ENCODE measurements at regions not wholly inside any gene's neighbourhood (a gene's known extent, or its start where the extent isn't known, plus 50 kb on each side); places are given as distances from the start of the nearest gene placed in this dataset.
A peak's percentile ranks its signal among the peaks of the same experiment; 100 is the strongest.

DNA sequence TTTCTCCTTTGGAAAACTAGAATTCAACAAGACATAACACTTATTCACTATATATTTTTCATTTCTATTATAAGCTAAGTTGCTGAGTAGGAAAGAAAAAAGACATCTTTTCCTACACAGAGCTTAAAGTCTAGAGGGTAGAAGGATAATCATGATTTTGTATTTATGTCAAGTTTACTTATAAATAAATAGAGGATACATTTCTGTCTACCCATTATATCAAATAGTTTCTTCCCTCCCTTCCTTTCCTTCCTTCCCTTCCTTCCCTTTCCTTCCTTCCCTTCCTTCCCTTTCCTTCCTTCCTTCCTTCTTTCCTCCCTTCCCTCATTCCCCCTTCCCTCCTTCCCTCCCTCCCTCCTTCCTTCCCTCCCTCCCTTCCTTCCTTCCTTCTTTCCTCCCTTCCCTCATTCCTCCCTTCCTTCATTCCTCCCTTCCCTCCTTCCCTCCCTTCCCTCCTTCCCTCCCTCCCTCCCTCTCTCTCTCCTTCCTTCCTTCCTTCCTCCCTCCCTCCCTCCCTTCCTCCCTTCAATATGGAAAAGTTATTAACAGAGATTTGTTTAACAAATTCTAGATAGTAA is 308.4 kb upstream of the COL3A1 start:
- no peaks in the 10 kb centered on the region for H3K36me3 ChIP-seq (ENCODE audit: low read depth)
- CTCF ChIA-PET: no interaction called here
- no TSS peak for BruUV-seq (replicated peaks)
- no peaks in the 10 kb centered on the region for H3K27me3 ChIP-seq (ENCODE audit: insufficient read depth, low read depth)
- POLR2A ChIA-PET (ENCODE audit: unreplicated experiment): no interaction called here
- no peaks in the 10 kb centered on the region for H3K79me2 ChIP-seq (ENCODE audit: low read depth)
- DNase-seq: no peak
- no peak overlapping the region for H3K4me3 ChIP-seq
- H4K20me1 ChIP-seq (ENCODE audit: insufficient read depth): no peaks in the 10 kb centered on the region
- intact Hi-C loops (cut with micrococcal nuclease; ENCODE audit: unreplicated experiment): no loop called here
- no peaks in the 10 kb centered on the region for H3K4me1 ChIP-seq (replicated peaks; ENCODE audit: insufficient read depth)
- no peak overlapping the region for H3K4me2 ChIP-seq
- no peaks in the 10 kb centered on the region for H3K9me2 ChIP-seq (ENCODE audit: insufficient read depth)
- no peaks in the 10 kb centered on the region for H3K9me3 ChIP-seq (ENCODE audit: insufficient read depth, low read depth)
- H2AFZ ChIP-seq: no peak overlapping the region
- no peak overlapping the region for H3K27ac ChIP-seq
- no peaks in the 10 kb centered on the region for H3F3A ChIP-seq (ENCODE audit: insufficient read depth, low read depth)
- no peak for TF ChIP-seq EZH2 (IDR thresholded peaks at IDR 0.05; ENCODE audit: low read depth)
- TF ChIP-seq, protein P1, sequence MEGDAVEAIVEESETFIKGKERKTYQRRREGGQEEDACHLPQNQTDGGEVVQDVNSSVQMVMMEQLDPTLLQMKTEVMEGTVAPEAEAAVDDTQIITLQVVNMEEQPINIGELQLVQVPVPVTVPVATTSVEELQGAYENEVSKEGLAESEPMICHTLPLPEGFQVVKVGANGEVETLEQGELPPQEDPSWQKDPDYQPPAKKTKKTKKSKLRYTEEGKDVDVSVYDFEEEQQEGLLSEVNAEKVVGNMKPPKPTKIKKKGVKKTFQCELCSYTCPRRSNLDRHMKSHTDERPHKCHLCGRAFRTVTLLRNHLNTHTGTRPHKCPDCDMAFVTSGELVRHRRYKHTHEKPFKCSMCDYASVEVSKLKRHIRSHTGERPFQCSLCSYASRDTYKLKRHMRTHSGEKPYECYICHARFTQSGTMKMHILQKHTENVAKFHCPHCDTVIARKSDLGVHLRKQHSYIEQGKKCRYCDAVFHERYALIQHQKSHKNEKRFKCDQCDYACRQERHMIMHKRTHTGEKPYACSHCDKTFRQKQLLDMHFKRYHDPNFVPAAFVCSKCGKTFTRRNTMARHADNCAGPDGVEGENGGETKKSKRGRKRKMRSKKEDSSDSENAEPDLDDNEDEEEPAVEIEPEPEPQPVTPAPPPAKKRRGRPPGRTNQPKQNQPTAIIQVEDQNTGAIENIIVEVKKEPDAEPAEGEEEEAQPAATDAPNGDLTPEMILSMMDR (conservative IDR thresholded peaks at IDR 0.05): no peak

DNA sequence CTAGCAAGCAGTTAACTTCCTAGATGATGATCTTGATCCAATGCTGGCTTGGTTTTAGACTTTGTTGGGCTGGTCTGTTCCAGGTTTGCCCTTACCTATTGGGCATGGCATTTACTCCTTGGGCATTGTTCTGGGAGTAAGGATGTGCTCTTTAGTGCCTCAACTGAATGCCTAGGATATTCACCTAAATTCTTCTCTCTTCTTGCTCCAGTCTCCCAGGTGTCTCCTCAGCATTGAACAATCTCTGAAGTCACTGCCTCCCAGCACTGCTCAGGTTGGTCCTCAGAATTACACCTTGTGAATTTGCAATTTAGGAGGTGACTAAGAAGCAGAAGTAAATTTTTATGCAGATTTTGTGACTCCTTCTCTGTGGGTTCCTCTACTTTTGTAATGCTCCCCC is 307.7 kb upstream of the COL3A1 start:
- DNase-seq: no peak
- CTCF ChIA-PET: no interaction called here
- Histone ChIP-seq H4K20me1 (ENCODE audit: insufficient read depth) (no peaks in the 10 kb centered on the region), H3K4me1 (replicated peaks; ENCODE audit: insufficient read depth) (no peaks in the 10 kb centered on the region), H2AFZ (no peak overlapping the region), H3K9me2 (ENCODE audit: insufficient read depth) (no peaks in the 10 kb centered on the region), H3K9me3 (ENCODE audit: insufficient read depth, low read depth) (no peaks in the 10 kb centered on the region), H3K36me3 (ENCODE audit: low read depth) (no peaks in the 10 kb centered on the region), H3F3A (ENCODE audit: insufficient read depth, low read depth) (no peaks in the 10 kb centered on the region), H3K27me3 (ENCODE audit: insufficient read depth, low read depth) (no peaks in the 10 kb centered on the region), H3K4me2 (no peak overlapping the region), H3K79me2 (ENCODE audit: low read depth) (no peaks in the 10 kb centered on the region), H3K4me3 (no peak overlapping the region), H3K27ac (no peak overlapping the region)
- POLR2A ChIA-PET (ENCODE audit: unreplicated experiment): no interaction called here
- no peak for TF ChIP-seq EZH2 (IDR thresholded peaks at IDR 0.05; ENCODE audit: low read depth)
- TF ChIP-seq, protein P1 (conservative IDR thresholded peaks at IDR 0.05): no peak
- intact Hi-C loops (cut with micrococcal nuclease; ENCODE audit: unreplicated experiment): no loop called here
- no TSS peak for BruUV-seq (replicated peaks)

DNA sequence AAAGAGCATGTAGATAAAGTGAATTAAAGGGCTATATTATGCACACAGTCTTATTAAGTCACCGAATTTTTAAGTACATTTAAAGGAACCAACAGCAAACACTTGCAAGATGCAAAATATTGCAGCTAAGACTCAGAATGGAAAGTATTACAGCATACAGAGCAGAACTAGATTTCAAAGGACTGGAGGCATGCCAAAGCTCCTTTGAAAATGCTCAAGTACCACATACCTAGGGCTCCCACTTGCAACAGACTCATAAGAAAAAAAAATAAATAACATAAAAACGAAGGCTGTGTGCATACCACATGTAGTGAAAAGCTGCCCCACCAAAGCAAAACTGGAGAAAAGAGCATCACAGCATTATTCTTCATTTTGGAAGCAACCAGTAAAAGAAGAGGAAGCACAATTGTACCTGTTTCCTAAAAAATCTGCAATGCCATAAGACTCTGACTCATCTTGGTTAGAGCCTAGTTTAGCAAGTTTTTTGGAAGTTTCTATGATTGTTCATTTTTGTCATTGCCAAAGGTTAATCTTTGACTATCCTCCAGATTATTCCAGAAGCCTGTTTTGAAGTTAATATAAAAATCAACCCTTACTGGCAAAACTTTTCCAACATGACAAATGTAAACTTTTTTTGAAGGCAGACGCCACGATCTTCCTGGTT is 306.0 kb upstream of the COL3A1 start:
- Histone ChIP-seq H2AFZ (no peak overlapping the region), H3K27me3 (ENCODE audit: insufficient read depth, low read depth) (no peaks in the 10 kb centered on the region), H3F3A (ENCODE audit: insufficient read depth, low read depth) (no peaks in the 10 kb centered on the region), H3K4me2 (no peak overlapping the region), H3K9me2 (ENCODE audit: insufficient read depth) (no peaks in the 10 kb centered on the region), H3K4me1 (replicated peaks; ENCODE audit: insufficient read depth) (no peaks in the 10 kb centered on the region), H3K4me3 (no peak overlapping the region), H3K27ac (no peak overlapping the region), H3K36me3 (ENCODE audit: low read depth) (no peaks in the 10 kb centered on the region), H3K9me3 (ENCODE audit: insufficient read depth, low read depth) (no peaks in the 10 kb centered on the region), H4K20me1 (ENCODE audit: insufficient read depth) (no peaks in the 10 kb centered on the region), H3K79me2 (ENCODE audit: low read depth) (no peaks in the 10 kb centered on the region)
- TF ChIP-seq, protein P1 (conservative IDR thresholded peaks at IDR 0.05): no peak
- TF ChIP-seq EZH2 (IDR thresholded peaks at IDR 0.05; ENCODE audit: low read depth): no peak
- peak in 1 of 2 experiments; percentile 0 for DNase-seq
- ChIA-PET CTCF (no interaction called here), POLR2A (ENCODE audit: unreplicated experiment) (no interaction called here)
- BruUV-seq (replicated peaks): no TSS peak
- intact Hi-C loops (cut with micrococcal nuclease; ENCODE audit: unreplicated experiment): no loop called here
